ENCODE measurements at regions not wholly inside any gene's neighbourhood (a gene's known extent, or its start where the extent isn't known, plus 50 kb on each side); places are given as distances from the start of the nearest gene placed in this dataset.

DNA sequence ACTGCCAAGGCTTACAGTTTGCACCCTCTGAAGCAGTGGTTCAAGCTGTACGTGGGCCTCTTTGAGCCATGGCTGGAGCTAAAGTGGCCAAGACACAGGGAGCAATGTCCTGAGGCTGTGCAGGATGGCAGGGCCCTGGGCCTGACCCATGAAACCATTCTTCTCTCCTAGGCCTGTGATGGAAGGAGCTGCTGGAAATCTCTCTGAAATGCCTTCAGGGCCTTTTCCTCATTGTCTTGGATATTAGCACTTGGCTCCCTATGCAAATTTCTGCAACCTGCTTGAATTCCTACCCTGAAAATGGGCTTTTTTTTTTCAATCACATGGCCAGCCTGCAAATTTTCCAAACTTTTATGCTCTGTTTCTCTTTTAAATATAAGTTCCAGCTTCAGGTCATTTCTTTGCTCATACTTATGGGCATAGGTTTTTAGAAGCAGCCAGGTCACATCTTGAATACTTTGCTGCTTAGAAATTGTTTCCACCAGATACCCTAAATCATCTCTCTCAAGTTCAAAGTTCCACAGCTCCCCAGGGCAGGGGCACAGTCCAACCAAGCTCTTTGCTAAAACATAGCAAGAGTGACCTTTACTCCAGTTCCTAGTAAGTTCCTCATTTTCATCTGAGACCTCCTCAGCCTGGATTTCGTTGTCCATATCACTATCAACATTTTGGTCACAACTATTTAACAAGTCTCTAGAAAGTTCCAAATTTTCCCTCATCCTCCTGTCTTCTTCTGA, 138.3 kb downstream of the OSTF1 start:
- no peak overlapping the region for H3K4me2 ChIP-seq (ENCODE audit: insufficient read depth, insufficient read length, low read length)
- Mint-ChIP-seq H3K36me3 (ENCODE audit: insufficient read depth in 1 of 3, low read depth in 3 of 3) (peaks cover 9 to 35% (median 22%) of the 10 kb centered on the region in 3 experiments), H3K9me3 (peaks cover 30 to 38% of the 10 kb centered on the region in 2 experiments), H3K27me3 (ENCODE audit: low read depth) (peaks cover 1% of the 10 kb centered on the region; the same call in 1 of the 2 replicates), H3K27ac (no peak overlapping the region), H3K4me3 (no peak overlapping the region), H3K4me1 (peaks cover 2 to 10% of the 10 kb centered on the region in 2 experiments; a peak in 2 of 4 replicates)
- no peak overlapping the region for H2BK20ac ChIP-seq (ENCODE audit: low read depth, low read length, poor library complexity, severe bottlenecking)
- no peak overlapping the region for H2AK5ac ChIP-seq (ENCODE audit: insufficient read length, low read length)
- no peak overlapping the region for H2BK5ac ChIP-seq (ENCODE audit: insufficient read length, low read length)
- H3K4me1 ChIP-seq (ENCODE audit: insufficient read depth, low read length) = no peaks in the 10 kb centered on the region
- H3K79me1 ChIP-seq (ENCODE audit: insufficient read depth, low read depth, low read length, poor library complexity, severe bottlenecking) = no peaks in the 10 kb centered on the region
- no peak overlapping the region for H3K56ac ChIP-seq (ENCODE audit: insufficient read length, low read depth, low read length)
- H4K5ac ChIP-seq (ENCODE audit: insufficient read length, low read depth, low read length) = no peak overlapping the region
- no peak overlapping the region for H2BK15ac ChIP-seq (ENCODE audit: low read depth, low read length)
- no peak overlapping the region for H3K18ac ChIP-seq (ENCODE audit: insufficient read length, low read depth, low read length)
- no CpG with 5 or more reads among the region's 2 CpGs for WGBS (ENCODE audit: extremely low coverage, insufficient read length, low lambda C conversion rate)
- no peaks in the 10 kb centered on the region for H3K79me2 ChIP-seq (ENCODE audit: insufficient read depth, low read length)
- DNase-seq = peak; percentile 34
- H4K8ac ChIP-seq (replicated peaks; ENCODE audit: insufficient read length, low read depth, low read length) = no peak overlapping the region
- H3K27me3 ChIP-seq (ENCODE audit: insufficient read depth, low read length) = no peaks in the 10 kb centered on the region
- no peak overlapping the region for H3K23ac ChIP-seq (ENCODE audit: insufficient read length, low read depth, low read length)
- no peak overlapping the region for H3K27ac ChIP-seq (ENCODE audit: insufficient read length, low read depth, low read length)
- H3K9ac ChIP-seq (ENCODE audit: extremely low read depth, insufficient read length, low read length) = no peak overlapping the region
- no peak overlapping the region for H3K4ac ChIP-seq (ENCODE audit: low read depth, low read length)
- no peaks in the 10 kb centered on the region for H4K20me1 ChIP-seq (ENCODE audit: control insufficient read depth, insufficient read depth, insufficient read length)
- H2BK12ac ChIP-seq (ENCODE audit: insufficient read length, low read depth, low read length) = no peak overlapping the region
- H3T11ph ChIP-seq (ENCODE audit: low read length) = no peak overlapping the region
- TF ChIP-seq, protein P1, sequence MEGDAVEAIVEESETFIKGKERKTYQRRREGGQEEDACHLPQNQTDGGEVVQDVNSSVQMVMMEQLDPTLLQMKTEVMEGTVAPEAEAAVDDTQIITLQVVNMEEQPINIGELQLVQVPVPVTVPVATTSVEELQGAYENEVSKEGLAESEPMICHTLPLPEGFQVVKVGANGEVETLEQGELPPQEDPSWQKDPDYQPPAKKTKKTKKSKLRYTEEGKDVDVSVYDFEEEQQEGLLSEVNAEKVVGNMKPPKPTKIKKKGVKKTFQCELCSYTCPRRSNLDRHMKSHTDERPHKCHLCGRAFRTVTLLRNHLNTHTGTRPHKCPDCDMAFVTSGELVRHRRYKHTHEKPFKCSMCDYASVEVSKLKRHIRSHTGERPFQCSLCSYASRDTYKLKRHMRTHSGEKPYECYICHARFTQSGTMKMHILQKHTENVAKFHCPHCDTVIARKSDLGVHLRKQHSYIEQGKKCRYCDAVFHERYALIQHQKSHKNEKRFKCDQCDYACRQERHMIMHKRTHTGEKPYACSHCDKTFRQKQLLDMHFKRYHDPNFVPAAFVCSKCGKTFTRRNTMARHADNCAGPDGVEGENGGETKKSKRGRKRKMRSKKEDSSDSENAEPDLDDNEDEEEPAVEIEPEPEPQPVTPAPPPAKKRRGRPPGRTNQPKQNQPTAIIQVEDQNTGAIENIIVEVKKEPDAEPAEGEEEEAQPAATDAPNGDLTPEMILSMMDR (conservative IDR thresholded peaks at IDR 0.05) = no peak
- H3K14ac ChIP-seq (ENCODE audit: insufficient read depth, low read length) = no peak overlapping the region
- H4K91ac ChIP-seq (ENCODE audit: insufficient read length, low read depth, low read length) = no peak overlapping the region
- no peak overlapping the region for H2AFZ ChIP-seq (ENCODE audit: low read length)
- no peak overlapping the region for H2BK120ac ChIP-seq (ENCODE audit: low read depth, low read length, poor library complexity, severe bottlenecking)
- no peaks in the 10 kb centered on the region for H3K23me2 ChIP-seq (ENCODE audit: insufficient read length, low read depth, low read length, poor library complexity, severe bottlenecking)
- no peaks in the 10 kb centered on the region for H3K9me3 ChIP-seq (ENCODE audit: control insufficient read depth, low read depth, low read length)

Data from H9 (cell line).